Umbilical cord (tissue), 1 donor: ENCODE measurements at regions not wholly inside any gene's neighbourhood (a gene's known extent, or its start where the extent isn't known, plus 50 kb on each side); places are given as distances from the start of the nearest gene placed in this dataset.

ENCODE experiments used
- DNase-seq: peaks from one replicate; pipeline ENCODE4 v3.0.0-alpha.2; 2015; ENCODE audit warnings: low spot score

DNA sequence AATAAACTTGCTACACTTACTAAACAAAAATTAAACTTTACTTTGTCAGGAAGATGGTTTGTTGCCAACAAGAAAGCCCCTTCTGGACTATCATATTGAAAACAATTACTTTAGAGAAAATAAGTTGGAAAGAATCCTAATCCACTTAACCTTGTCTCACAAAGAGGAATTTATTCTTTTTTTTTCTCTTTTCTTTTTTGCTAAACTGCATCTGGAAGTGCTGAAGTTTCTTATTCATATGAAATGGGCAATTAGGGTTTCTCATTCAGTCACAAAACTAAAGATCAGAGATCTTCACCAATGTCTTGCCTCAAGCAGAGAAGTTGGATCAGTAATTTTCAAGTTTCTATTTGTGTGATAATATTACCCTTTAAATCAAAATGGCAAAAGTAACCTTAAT lies 234.9 kb upstream of the AMOT start:
- DNase-seq: no peak

DNA sequence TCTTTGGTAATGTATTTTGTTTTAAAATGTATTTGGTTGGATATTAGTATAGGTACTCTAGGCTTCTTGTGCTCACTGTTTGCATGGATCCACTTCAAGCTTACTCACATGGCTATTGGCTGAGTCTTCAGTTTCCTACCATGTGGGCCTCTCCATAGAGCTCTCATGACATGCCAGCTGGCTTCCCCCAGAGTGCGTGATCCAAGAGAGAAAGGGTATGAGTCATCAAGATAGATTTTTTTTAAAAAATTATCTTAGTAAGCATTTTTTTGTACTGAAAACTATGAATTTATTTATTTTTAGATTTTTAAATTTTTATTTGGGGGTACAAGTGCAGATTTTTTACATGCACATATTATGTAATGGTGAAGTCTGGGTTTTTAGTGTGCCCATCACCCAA lies 219.1 kb upstream of the AMOT start:
- DNase-seq: no peak

DNA sequence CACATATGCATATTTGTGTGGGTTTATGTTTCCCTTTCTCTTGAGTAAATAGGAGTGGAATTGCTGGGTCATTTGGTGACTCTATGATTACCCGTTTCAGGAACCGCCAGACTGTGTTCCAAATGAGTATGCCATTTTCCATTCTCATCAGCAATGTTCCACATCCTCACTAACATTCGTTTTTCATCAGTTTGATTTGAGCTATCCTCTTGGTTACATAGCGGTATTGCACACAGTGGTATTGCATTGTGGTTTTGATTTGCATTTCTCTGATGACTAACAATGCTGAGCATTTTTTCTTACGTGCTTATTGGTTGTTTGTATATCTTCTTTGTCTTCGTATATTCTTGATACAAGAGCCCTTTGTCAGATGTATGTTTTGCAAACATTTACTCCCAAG lies 218.0 kb upstream of the AMOT start:
- DNase-seq: no peak

DNA sequence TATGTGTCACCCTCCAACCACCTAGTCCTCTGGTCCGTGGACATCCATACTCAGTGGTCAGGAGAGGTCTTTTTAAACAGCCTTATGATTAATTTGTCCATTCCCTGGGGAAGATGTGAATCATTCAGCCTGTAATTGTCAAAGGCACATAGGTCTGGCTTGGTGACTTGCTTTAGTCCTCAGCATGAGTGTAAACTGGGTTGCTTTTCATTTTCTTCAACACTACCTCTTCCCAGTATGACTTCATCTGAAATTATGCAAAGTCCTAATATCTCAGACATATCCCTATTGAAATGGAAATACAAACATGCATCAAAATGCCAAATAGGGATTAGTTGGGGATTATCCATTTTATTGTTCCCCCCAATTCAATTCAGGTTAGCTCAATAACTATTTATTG lies 208.3 kb upstream of the AMOT start:
- no peak for DNase-seq

DNA sequence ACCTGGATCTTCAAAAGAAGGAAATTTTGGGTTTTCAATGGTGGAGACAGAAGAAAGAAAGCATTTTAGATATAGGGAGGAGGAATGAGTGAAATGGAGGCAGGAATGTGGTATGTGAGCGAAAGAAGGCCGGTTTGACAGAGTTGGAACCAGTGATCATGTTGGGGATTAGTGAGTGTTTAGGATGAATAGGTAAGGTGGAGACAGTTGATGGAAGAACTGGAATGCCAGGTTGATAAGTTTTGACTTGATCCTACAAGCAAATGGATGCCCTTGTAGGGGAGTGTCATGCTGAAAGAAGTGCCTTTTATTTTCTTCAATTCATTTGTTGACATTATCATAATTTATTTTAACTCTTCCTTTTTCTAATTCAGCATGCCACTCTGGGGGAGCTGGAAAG lies 207.8 kb upstream of the AMOT start:
- DNase-seq: no peak

DNA sequence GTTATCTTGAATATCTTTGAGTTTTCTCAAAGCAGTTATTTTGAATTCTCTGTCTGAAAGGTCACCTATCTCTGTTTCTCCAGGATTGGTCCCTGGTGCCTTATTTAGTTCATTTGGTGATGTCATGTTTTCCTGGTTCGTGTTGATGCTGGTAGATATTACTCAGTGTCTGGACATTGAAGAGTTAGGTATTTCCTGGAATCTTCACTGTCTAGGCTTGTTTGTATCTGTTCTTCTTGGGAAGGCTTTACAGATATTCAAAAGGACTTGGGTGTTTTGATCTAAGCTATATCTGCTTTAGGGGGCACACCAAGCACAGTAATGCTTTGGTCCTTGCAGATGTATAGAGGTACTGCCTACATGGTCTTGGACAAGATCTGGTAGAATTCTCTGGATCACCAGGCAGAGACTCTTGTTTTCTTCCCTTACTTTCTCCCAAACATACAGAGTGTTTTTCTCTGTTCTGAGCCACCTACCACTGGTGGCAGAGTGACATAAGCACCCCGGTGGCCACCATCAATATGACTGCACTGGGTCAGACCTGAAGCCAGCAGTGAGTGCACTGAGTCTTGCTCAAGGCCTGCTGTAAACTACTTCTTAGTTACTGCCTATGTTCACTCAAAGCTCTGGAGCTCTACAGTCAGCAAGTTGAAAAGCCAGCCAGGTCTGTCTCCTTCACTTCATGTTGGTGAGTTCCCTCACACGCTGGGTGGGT lies 193.5 kb upstream of the AMOT start:
- DNase-seq: no peak

DNA sequence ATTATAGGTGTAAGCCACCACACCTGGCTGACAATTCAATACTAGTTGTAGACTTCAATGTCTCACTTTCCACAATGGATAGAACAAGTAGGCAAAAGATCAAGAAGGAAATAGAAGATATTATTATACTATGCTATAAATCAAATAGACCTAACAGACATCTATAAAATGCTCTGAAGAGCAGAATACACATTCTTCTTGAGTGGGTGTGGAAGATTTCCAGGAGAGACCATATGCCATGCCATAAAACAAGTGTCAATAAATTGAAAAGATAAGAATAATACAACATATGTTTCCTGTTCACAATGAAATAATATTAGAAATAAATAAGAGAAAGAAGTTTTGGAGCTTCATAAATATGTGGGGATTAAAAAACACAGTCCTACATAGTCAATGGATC lies 179.3 kb upstream of the AMOT start:
- no peak for DNase-seq

DNA sequence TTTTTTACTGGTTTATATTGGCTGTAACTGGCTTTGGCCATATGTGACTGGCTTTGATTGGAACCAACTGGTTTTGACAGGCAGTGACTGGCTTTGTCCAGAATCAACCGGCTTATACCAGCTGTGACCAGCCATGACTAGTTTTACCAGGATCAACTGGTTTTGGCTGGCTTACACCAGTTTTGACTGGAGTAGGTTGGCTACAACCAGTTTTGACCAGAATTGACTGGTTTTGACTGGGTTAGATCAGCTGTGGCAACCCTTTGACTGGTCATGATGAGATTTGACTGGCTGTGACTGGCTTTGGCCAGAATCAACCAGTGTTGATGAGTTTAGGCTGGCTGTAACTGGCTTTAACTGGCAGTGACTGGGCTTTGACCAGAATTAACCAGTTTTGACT lies 169.2 kb upstream of the AMOT start:
- no peak for DNase-seq

DNA sequence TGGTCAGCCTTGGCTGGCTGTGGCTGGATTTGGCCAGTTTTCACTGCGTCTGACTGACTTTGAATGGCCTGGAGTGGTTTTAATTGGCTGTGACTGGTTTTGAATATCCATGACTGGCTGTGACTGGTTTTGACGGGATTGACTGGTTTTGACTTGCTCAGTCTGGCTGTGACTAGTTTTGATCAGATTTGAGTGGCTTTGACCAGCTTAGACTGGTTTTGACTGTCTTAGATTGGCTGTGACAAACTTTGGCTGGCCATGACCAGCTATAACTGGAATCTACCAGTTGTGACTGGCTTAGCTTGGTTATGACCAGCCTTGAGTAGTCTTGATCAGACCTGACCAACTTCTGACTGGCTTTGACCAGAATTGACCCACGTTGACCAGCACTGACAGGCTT lies 168.4 kb upstream of the AMOT start:
- DNase-seq: no peak

DNA sequence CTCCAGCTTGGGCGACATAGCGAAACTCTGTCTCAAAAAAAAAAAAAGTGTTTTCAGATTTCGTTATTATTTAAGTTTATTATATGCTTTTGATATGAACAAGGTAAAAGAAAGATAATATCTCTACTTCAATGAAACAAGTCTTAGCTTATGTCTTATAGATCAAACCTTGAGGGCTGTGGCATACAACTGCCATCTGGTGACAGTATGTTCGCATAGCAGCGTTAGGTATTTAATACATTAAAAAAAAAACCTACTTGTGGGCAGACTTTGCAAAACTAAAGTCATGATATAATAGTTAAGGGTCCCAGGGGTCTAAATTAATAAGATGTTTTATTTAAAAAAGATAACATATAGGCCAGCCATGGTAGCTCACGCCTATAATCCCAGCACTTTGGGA lies 161.2 kb upstream of the AMOT start:
- no peak for DNase-seq

DNA sequence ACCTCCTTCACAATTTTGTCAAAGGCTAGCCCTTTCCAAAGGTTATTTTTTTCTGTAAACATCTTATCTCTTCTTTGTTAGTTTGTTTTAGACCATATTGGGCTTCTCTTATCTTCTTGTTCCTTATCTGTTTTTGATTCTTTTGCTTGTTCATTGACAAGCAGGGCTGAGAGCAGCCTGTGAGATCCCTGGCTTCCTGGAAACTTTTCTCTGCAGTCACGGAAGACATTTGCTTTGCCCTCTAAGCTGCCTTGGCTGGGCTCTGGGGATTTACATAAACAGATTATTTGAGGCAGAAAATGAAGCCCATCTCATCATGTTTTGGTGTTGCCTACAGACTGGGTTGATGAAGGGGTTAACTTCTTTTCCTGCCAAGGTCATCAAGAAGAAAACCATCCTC lies 157.4 kb upstream of the AMOT start:
- DNase-seq: no peak

DNA sequence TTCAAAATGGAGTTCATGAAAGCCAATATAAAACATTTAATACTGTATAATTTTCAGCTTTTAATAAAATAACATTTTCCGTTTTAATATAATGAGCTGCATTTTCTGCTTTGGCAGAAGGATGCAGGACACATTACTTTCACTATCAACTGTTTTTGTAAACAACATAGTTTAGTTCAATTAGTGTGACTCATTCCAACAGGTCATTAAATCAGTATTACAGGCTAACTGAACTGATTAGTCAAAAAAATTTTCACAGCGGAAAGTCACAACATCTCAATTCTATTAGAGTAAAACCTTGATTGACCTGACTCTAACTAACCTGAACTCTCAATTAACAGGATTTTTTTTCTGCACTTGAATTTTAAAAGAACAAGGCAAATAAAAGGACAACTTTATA lies 151.2 kb upstream of the AMOT start:
- DNase-seq: no peak

DNA sequence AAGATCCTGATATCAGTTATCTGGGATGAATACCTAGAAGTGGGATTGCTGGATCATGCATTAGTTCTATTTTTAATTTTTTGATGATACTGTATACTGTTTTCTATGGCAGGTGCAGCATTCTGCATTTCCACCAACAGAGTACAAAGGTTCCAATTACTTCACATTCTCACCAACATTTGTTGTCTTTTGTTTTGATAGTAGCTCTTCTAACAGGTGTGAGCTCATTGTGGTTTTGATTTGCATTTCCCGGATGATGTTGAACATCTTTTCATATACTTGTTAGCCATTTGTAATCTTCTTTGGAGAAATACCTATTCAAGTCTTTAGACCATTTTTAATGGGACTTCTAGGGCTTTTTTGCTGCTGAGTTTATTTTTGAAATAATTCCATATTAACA lies 139.2 kb upstream of the AMOT start:
- DNase-seq: no peak

DNA sequence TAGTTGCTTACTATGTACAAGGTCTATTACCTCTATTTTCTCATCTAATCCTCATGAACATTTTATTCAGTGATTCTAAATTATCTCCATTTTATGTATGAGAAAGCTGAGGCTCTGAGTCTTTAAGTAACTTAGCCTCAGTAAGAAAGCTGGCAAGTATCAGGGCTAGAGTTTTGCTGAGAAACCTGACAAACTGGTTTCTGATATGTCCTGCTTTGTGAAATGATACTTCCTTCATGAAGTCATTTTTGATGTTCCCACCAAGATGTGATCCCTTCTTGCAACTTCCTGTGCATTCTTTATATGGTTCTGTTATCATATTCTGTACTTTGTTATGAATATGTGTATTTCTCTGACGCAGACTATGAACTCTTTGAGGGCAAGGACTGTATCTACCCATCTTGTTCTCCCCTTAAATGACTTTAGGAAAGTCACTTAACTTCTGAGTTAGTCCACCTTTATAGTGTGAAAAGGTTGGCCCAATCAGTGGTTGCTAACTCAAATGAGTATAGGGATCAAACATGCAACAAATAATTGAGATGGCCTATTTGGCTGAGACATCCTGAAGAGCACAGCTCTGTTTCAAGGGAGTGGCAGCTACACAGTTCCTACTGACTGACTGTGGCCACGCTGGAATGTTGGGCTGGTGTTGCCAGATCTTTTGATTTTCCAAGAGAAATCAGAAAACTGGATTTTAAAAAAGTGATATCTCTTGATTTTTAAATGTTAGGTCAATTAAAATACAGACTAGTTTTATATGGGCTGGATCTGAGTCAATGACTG lies 127.9 kb upstream of the AMOT start:
- no peak for DNase-seq

DNA sequence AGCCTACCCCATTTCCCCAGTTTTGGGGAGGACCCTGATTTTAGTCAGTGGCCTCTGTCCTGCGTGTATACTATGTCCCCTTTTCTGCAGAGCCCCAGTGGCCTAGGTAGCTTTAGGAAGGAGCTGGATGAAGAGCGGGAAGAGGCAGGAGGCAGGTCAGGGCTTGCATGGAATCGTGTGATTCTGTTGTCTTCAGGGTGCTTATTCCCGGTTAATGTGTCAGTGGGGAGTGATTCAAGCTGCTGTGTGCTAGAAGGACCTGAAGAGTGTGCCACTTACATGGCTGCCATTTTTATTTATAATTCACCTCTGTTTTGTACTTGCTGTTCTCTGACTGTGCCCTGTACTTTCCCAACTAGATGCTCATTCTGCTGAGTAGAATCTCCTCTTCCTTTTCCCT lies 127.3 kb upstream of the AMOT start:
- no peak for DNase-seq

DNA sequence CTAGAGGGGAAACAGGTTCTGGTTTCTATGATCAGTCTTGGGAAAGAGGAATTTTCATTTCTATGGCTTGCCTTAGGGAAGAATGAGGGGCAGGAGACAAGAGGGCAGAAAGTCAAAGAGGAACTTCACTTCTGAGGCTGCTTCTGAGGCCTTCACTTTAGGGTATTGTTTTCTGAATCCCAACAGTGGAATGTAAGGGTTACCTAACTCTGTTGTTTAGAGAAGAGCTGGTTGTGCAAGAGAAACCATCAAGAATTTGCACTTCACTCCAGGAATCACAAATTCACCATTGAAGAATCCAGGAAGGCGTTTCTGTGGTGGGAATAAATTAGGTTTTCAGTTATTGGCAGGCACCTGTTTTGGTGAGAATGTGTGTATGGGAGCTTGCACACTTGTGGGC lies 126.7 kb upstream of the AMOT start:
- DNase-seq: no peak

DNA sequence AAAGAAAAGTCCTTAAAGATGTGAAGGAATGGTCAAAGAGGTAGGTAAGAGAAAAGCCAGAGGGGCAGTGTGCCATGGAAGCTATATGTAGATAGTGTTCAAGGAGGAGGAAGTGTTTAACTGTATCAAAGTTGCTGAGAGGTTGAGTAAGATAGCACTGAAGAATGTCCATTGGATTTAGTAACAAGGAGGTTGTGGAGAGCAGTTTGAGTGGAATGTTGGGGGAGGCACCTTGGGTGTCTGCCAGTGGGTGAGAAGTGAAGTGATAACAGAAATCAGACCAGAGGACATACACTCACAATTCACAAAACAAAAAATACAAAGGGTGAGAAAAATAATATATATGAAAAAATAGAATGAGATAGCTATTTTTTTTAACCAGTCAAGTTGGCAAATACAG lies 121.3 kb upstream of the AMOT start:
- DNase-seq: no peak

DNA sequence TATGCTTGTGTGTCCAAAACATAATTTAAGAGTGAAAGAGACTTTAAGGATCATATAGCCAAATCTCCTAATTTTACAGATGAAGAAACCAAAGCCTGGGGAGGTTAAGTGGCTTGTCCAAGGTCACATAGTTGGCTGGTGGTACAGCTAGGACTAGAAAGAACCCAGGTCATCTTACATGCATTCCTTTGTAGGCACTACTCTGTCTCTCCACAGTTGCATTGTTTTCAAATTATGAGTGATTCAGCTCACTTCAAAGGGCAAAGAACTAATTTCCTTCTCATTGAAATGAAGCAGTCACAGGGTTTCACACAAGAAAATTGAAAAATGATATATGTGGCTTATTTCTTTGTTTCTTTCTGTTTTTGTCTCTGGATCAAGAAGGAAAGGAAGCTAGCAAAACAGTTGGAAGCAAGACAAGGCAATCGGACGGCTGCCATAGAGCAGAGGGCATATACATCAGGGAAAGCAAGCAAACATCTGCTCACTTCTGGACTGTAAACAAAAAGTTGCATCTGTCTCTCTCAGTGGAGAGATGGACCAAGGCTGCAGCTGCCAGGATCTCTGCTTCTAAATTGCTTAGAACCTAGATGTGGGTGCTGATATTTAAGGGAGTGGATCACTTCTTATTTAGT lies 107.5 kb upstream of the AMOT start:
- DNase-seq: no peak

DNA sequence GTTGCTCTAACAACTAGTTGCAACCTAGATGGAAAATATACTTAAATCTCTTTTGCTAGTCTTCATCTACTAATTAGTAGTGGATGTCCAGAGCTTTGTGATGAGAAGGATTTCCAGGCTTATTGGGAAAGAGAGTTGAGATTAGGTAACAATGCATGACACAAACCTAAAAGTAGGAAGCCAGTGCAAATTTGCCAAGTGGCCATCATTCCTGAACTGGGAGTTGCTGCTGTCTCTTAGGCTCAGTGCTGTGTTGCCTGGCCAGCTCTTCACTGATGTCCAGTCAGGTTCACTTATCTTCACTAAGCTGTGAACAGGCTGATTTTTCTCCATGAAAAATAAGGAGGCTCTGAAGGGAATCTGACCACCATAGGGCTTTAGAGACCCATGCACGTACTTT lies 105.6 kb upstream of the AMOT start:
- no peak for DNase-seq

DNA sequence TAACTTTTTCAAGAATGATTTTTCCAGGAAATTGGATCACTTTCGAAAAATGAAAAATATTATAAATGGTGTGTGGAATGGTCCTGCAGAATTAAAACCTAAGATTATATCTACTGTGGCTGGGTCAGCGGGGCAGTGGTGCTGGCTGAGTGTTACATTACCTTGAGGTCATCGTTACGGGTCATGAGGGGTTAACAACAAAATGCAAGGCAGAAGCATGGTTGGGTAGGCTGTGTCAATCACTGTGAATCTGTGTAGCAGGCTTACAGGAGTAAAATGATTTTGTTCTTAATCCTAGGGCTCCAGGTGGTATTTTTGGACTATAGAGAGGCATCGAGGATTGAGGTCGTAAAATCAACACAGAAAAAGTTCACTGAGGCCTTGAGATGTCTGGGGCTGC lies 105.2 kb upstream of the AMOT start:
- DNase-seq: no peak

DNA sequence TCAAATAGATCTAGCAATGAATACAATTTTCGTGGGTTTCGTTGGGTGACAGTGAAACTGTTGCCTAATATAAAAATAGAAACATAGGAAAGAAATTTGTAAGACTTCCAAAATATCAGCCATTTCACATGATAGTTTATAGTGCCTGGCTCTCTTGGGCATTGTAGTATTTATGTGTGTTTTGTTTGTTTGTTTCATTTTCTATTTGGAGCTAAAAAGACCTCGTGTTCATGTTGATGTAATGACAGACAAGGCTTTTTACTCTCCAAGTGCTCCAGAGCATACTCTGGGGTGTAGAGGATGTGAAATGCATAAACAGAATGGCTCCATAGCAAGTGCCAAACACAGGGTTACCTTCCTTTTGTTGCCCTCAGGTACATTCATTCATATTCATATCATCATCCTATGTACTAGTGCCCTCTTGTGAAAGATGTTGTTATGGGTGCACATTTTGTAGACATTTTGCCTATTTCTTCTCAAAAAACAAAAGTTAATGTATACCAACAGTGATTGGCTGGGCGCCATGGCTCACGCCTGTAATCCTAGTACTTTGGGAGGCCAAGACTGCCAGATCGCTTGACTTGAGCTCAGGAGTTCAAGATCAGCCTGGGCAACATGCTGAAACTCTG lies 100.7 kb upstream of the AMOT start:
- peak; percentile 1 for DNase-seq

DNA sequence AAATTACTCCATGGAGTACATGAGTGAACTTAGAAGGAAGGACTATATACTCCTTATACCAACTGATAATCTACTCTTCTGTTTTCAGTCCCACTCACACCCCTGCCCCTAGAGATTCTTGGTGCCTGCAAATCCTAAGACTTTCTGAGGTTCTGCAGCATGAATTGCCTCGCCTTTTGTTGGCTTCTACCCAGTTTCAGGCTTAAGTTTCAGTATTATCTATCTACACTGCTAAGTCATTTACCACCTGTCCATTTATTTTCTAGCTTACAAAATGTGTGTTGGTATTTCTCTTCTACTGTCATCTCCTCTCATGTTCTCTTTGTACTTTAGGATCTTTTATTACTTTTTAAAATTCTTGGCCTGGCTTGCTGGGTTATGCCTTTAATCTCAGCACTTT lies 94.4 kb upstream of the AMOT start:
- DNase-seq: no peak

DNA sequence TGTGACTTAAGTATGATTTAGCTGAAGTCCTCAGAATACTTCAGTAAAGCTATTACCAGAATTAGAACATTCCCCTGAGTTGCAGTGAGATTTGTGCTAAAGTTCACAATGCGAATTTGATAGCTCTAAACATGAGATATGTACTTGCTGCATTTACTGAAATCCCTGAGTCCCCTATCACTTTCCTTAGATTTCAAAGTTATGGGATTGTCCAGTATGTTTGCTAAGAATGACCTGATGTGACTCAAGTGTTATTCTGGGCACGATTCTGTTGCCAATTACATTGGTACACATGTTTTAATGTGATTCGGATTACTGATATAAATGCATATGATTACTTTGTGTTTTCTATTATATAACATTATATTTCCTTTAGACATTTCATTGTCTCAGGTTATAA lies 91.3 kb upstream of the AMOT start:
- no peak for DNase-seq
